CD4-positive, alpha-beta T cell (primary cell): ENCODE measurements at regions not wholly inside any gene's neighbourhood (a gene's known extent, or its start where the extent isn't known, plus 50 kb on each side); places are given as distances from the start of the nearest gene placed in this dataset.

Source experiments
- ATAC-seq: fragments of 200-7000 bp; cut with Tn5 transposase; one replicate; pipeline ENCODE4 v1.10.0; 2022; ENCODE audit warnings: mild to moderate bottlenecking; ENCODE audit not compliant: poor library complexity
- CTCF ChIA-PET: fragments of 350-600 bp; sonication (Branson Sonifier 250); formaldehyde crosslinking; loops from one replicate; lab custom pipeline; 2021; ENCODE audit warnings: antibody characterized with exemption, inconsistent platforms; lab: Charles Lee
- POLR2A ChIA-PET: fragments of 350-600 bp; sonication (Branson Sonifier 250); formaldehyde crosslinking; loops from one replicate; lab custom pipeline; 2021; ENCODE audit warnings: antibody characterized with exemption, inconsistent platforms; lab: Charles Lee
- DNase-seq, 14 experiments: peaks; one replicate each; pipeline ENCODE4 v3.0.0-alpha.2; 2013 to 2020; ENCODE audit warnings: mixed read lengths in 2 of 14
- H3K27ac ChIP-seq, 2 donors: one replicate each; pipeline versions ENCODE4 v1.5.1 to v1.7.0; 2013; ENCODE audit warnings: low read length in 2 of 2, low read depth in 1 of 2, mild to moderate bottlenecking in 1 of 2
- H3K27me3 ChIP-seq, 2 experiments: 1 replicate in 1 of 2; 2 replicates in 1 of 2; pipeline versions ENCODE4 v1.6.1 to v1.7.0; 2013; ENCODE audit warnings: low read length in 2 of 2, control low read depth in 1 of 2, mild to moderate bottlenecking in 1 of 2, moderate library complexity in 1 of 2; ENCODE audit not compliant: insufficient read depth in 2 of 2, control insufficient read depth in 1 of 2
- H3K36me3 ChIP-seq: one replicate; pipeline ENCODE4 v1.6.1; 2013; ENCODE audit warnings: low read length, control low read depth; ENCODE audit not compliant: insufficient read depth
- H3K4me1 ChIP-seq: one replicate; pipeline ENCODE4 v1.6.1; 2013; ENCODE audit warnings: low read length, control low read depth; ENCODE audit not compliant: insufficient read depth
- H3K4me3 ChIP-seq: one replicate; pipeline ENCODE4 v1.5.1; 2013; ENCODE audit warnings: mild to moderate bottlenecking, low read length, moderate library complexity
- H3K9me3 ChIP-seq, 2 experiments: 1 replicate in 1 of 2; 2 replicates in 1 of 2; pipeline versions ENCODE4 v1.6.1 to v1.7.0; 2013; ENCODE audit warnings: low read length in 2 of 2, mild to moderate bottlenecking in 2 of 2, control low read depth in 1 of 2, moderate library complexity in 1 of 2; ENCODE audit not compliant: control insufficient read depth in 1 of 2, insufficient read depth in 1 of 2
- H3K27ac Mint-ChIP-seq: one replicate; pipeline ENCODE4 v1.8.0; 2020; ENCODE audit warnings: mixed read lengths
- H3K27me3 Mint-ChIP-seq: one replicate; pipeline ENCODE4 v1.8.0; 2021; ENCODE audit warnings: mixed read lengths
- H3K36me3 Mint-ChIP-seq: one replicate; pipeline ENCODE4 v1.8.0; 2021; ENCODE audit warnings: low read depth, mixed read lengths
- H3K4me1 Mint-ChIP-seq: one replicate; pipeline ENCODE4 v1.8.0; 2021; ENCODE audit warnings: low read depth, mixed read lengths
- H3K4me3 Mint-ChIP-seq: one replicate; pipeline ENCODE4 v1.8.0; 2020; ENCODE audit warnings: mild to moderate bottlenecking, mixed read lengths
- H3K9me3 Mint-ChIP-seq: one replicate; pipeline ENCODE4 v1.8.0; 2020; ENCODE audit warnings: mixed read lengths
- intact Hi-C, 2 experiments: fragments of 100-400 bp; cut with DNase I in 1 of 2; cut with micrococcal nuclease in 1 of 2; formaldehyde crosslinking; loops; one replicate each; pipeline versions ENCODE4 v1.15.1 to v1.9.0; 2023 to 2025; cut with DNase I, micrococcal nuclease
- TF ChIP-seq, protein P1 (sequence below): fragments of 200-600 bp; IDR thresholded peaks from one replicate; pipeline ENCODE4 v1.8.0; 2022; ENCODE audit warnings: antibody characterized with exemption, mild to moderate bottlenecking

DNA sequence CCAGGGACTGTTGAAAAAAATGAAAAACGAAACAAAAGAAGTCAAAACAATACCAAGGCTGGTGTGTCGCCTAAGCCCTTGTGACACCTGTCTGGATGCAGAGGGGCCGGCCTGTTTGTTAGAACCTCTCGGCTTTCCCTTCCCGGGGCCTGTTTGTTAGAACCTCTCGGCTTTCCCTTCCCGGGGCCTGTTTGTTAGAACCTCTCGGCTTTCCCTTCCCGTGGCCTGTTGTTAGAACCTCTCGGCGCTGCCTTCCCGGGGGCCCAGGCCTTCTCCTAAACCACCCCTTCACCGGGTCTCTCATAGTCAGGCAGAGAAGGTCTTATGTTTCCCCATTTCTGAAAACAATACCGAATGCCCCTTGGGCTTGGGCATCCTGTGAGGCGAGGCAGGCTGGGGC lies 180.0 kb downstream of the BANP start:
- ChIA-PET CTCF (no interaction called here), POLR2A (no interaction called here)
- H3K9me3 Mint-ChIP-seq = no peaks in the 10 kb centered on the region
- H3K27ac Mint-ChIP-seq = no peak overlapping the region
- Histone ChIP-seq H3K4me1 (no peaks in the 10 kb centered on the region), H3K4me3 (no peak overlapping the region), H3K27me3 (no peaks in the 10 kb centered on the region), H3K27ac (no peak overlapping the region), H3K36me3 (no peaks in the 10 kb centered on the region), H3K9me3 (no peaks in the 10 kb centered on the region)
- no peaks in the 10 kb centered on the region for H3K27me3 Mint-ChIP-seq
- DNase-seq (no peak), ATAC-seq (no peak)
- TF ChIP-seq, protein P1, sequence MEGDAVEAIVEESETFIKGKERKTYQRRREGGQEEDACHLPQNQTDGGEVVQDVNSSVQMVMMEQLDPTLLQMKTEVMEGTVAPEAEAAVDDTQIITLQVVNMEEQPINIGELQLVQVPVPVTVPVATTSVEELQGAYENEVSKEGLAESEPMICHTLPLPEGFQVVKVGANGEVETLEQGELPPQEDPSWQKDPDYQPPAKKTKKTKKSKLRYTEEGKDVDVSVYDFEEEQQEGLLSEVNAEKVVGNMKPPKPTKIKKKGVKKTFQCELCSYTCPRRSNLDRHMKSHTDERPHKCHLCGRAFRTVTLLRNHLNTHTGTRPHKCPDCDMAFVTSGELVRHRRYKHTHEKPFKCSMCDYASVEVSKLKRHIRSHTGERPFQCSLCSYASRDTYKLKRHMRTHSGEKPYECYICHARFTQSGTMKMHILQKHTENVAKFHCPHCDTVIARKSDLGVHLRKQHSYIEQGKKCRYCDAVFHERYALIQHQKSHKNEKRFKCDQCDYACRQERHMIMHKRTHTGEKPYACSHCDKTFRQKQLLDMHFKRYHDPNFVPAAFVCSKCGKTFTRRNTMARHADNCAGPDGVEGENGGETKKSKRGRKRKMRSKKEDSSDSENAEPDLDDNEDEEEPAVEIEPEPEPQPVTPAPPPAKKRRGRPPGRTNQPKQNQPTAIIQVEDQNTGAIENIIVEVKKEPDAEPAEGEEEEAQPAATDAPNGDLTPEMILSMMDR = no peak
- intact Hi-C loops = no loop called here
- no peaks in the 10 kb centered on the region for H3K4me1 Mint-ChIP-seq
- no peak overlapping the region for H3K4me3 Mint-ChIP-seq
- H3K36me3 Mint-ChIP-seq = no peaks in the 10 kb centered on the region

DNA sequence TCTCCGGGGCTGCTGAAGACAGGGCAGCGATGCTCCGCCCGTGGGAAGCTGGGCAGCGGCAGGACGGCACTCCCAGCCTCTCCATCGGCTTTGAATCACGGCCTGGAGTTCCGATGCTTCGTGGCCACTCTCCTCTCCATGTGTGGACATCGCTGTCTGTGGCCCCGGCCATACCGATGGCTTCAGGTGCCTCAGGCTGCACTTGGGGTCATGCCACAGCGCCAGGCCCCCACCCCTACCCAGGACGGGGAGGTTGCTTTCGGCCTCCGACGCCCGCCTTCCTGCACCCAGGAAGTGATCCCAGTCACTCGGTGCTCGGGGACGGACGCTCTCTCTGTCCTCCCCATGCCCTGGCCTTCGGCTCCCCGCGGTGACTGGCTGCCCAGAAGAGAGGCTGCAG lies 180.7 kb downstream of the BANP start:
- DNase-seq (no peak), ATAC-seq (no peak)
- no peaks in the 10 kb centered on the region for H3K9me3 Mint-ChIP-seq
- intact Hi-C loops = no loop called here
- Histone ChIP-seq H3K9me3 (no peaks in the 10 kb centered on the region), H3K27ac (no peak overlapping the region), H3K4me3 (no peak overlapping the region), H3K36me3 (no peaks in the 10 kb centered on the region), H3K4me1 (no peaks in the 10 kb centered on the region), H3K27me3 (no peaks in the 10 kb centered on the region)
- TF ChIP-seq, protein P1 = no peak
- no peaks in the 10 kb centered on the region for H3K27me3 Mint-ChIP-seq
- H3K36me3 Mint-ChIP-seq = no peaks in the 10 kb centered on the region
- ChIA-PET POLR2A (no interaction called here), CTCF (no interaction called here)
- H3K27ac Mint-ChIP-seq = no peak overlapping the region
- H3K4me1 Mint-ChIP-seq = no peaks in the 10 kb centered on the region
- H3K4me3 Mint-ChIP-seq = no peak overlapping the region

DNA sequence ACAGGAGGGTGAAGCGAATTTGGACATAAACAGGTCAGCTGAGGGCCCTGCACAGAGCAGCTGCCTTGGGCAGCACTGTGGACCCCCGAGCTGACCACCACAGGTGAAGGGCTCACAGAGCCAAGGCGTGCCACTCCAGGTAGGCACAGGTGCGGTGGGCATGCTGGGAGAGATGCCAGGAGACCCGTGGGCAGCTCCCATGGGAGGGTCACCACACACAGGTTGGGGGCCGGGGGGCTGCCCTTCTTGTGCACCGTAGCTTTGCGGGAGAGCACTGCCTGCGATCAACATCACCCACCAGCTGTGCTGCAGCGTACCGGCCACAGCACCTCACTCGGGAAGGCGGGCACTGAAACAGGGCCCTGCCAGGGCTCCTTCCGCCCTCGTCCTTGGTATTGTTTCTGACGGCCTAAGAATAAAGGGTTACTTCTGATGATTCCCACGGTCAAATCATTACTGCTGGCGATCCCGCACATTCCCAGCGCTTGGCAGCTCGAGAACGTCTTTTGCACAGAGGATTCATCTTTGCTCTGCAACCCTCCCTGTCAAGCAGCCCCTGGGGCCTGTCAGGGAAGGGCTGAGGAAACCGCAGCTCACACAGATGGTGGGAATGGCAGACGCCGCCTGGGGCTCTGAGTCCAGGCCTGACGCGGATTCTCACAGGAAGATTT lies 181.7 kb downstream of the BANP start:
- intact Hi-C loops = no loop called here
- Mint-ChIP-seq H3K4me3 (no peak overlapping the region), H3K4me1 (no peaks in the 10 kb centered on the region), H3K36me3 (no peaks in the 10 kb centered on the region), H3K27ac (no peak overlapping the region), H3K9me3 (peaks cover 2% of the 10 kb centered on the region), H3K27me3 (no peaks in the 10 kb centered on the region)
- ChIA-PET POLR2A (no interaction called here), CTCF (no interaction called here)
- ATAC-seq = no peak
- Histone ChIP-seq H3K4me1 (no peaks in the 10 kb centered on the region), H3K4me3 (no peak overlapping the region), H3K27me3 (no peaks in the 10 kb centered on the region), H3K36me3 (no peaks in the 10 kb centered on the region), H3K27ac (no peak overlapping the region), H3K9me3 (no peaks in the 10 kb centered on the region)
- TF ChIP-seq, protein P1 = no peak
- no peak for DNase-seq
